ENCODE measurements at regions not wholly inside any gene's neighbourhood (a gene's known extent, or its start where the extent isn't known, plus 50 kb on each side); places are given as distances from the start of the nearest gene placed in this dataset.
A peak's percentile ranks its signal among the peaks of the same experiment; 100 is the strongest.

DNA sequence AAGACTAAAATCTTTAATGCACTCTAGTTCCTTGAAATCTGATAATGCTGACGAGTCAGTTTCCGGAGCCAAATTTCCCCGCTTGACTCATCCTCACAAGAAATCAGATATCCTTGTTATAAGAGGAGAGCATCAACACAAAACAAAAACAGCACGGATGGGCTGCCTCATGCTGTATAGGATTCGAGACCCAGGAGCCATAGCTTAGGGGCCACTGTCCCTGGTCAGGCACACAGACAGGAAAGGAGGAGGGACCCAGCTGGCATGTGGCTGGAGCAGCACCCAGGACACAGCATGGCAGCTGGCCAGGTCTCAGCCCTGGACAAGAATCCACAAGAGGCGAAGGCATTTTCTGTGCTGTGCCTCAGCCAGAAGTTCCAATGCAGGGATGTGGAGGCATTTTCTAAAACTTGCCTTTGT is 110.2 kb upstream of the SPATA13 start:
- ATAC-seq (peak in 1 of 4 donors; percentile 25), DNase-seq (peak in 1 of 5 donors; percentile 53)
- peaks cover 0 to 30% (median 17%) of the 10 kb centered on the region in 12 donors for H3K4me1 ChIP-seq
- no peak overlapping the region for H3K27ac ChIP-seq
- H3K9me3 ChIP-seq, result peaks cover 0 to 11% (median 3%) of the 10 kb centered on the region in 12 donors
- TF ChIP-seq, protein P1, sequence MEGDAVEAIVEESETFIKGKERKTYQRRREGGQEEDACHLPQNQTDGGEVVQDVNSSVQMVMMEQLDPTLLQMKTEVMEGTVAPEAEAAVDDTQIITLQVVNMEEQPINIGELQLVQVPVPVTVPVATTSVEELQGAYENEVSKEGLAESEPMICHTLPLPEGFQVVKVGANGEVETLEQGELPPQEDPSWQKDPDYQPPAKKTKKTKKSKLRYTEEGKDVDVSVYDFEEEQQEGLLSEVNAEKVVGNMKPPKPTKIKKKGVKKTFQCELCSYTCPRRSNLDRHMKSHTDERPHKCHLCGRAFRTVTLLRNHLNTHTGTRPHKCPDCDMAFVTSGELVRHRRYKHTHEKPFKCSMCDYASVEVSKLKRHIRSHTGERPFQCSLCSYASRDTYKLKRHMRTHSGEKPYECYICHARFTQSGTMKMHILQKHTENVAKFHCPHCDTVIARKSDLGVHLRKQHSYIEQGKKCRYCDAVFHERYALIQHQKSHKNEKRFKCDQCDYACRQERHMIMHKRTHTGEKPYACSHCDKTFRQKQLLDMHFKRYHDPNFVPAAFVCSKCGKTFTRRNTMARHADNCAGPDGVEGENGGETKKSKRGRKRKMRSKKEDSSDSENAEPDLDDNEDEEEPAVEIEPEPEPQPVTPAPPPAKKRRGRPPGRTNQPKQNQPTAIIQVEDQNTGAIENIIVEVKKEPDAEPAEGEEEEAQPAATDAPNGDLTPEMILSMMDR (IDR thresholded peaks at IDR 0.05), result no peak
- no peak for TF ChIP-seq POLR2A (IDR thresholded peaks at IDR 0.05)
- H3K27me3 ChIP-seq, result no peaks in the 10 kb centered on the region
- intact Hi-C loops (cut with DNase I), result loop anchor here in 3 of 10 donors (5.0 to 10.0 kb wide), 3 partner anchors 114 to 172 kb away; partner anchors contain the start of gene SPATA13 (in 2 of the 3)
- no peaks in the 10 kb centered on the region for H3K36me3 ChIP-seq
- 70 to 77% (median 75%) methylated on average over 6 of the region's 6 CpGs for WGBS, 4 donors
- H3K4me3 ChIP-seq, result no peak overlapping the region

DNA sequence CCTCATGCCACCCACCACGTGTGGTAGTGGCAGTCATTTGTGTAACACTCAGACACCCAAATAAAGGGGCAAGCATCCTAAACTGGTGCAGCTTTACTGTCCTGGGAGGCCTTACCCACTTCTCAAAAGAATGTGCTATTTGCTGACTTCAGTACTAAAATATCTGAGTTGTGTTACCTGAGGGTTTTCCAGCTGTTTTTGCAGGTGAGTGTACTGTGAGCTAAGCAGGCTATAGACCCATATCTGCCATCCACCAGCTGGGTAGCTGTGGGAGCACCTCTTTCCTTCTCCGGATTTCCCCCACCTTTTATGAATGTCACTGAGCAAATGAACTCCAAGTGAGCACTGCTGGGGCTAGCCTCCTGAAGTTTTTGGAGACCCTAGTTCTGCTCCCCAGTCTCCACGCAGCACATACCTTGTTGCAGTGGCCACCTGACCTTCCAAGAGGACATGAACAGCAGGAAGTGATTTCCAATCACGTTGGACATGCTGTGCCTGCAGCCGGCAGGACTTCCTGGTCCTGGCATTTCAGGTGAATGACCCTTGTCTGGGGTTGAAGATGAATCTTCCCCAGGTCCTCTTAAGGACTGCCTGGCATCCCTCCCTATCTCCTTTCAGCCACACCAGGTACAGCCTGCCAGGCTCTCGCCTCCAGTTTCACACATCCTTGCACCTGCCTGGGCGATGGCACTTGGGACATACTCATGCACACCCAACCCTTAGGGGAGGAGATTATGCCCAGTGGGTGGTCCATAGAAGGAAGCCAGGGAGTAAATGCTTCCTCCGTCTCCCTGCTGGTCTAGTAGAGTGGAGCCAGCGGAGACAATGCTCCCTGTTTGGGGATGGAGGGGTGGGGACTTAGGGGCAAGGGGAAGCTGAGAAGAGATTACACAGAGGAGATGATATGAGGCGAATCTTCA is 109.5 kb upstream of the SPATA13 start:
- Histone ChIP-seq H3K36me3 (no peaks in the 10 kb centered on the region), H3K9me3 (peaks cover 0 to 11% (median 3%) of the 10 kb centered on the region in 12 donors), H3K4me1 (peaks cover 0 to 30% (median 17%) of the 10 kb centered on the region in 12 donors), H3K4me3 (no peak overlapping the region), H3K27me3 (no peaks in the 10 kb centered on the region), H3K27ac (peak overlapping the region in 2 of 12 donors; percentile 32 to 44)
- DNase-seq, result no peak
- no peak for TF ChIP-seq POLR2A (IDR thresholded peaks at IDR 0.05)
- TF ChIP-seq, protein P1 (IDR thresholded peaks at IDR 0.05), result no peak
- intact Hi-C loops (cut with DNase I), result loop anchor here in 3 of 10 donors (5.0 to 10.0 kb wide), 3 partner anchors 114 to 171 kb away; partner anchors contain the start of gene SPATA13 (in 2 of the 3)
- ATAC-seq, result no peak
- 73 to 81% (median 76%) methylated on average over 10 of the region's 10 CpGs for WGBS, 4 donors

DNA sequence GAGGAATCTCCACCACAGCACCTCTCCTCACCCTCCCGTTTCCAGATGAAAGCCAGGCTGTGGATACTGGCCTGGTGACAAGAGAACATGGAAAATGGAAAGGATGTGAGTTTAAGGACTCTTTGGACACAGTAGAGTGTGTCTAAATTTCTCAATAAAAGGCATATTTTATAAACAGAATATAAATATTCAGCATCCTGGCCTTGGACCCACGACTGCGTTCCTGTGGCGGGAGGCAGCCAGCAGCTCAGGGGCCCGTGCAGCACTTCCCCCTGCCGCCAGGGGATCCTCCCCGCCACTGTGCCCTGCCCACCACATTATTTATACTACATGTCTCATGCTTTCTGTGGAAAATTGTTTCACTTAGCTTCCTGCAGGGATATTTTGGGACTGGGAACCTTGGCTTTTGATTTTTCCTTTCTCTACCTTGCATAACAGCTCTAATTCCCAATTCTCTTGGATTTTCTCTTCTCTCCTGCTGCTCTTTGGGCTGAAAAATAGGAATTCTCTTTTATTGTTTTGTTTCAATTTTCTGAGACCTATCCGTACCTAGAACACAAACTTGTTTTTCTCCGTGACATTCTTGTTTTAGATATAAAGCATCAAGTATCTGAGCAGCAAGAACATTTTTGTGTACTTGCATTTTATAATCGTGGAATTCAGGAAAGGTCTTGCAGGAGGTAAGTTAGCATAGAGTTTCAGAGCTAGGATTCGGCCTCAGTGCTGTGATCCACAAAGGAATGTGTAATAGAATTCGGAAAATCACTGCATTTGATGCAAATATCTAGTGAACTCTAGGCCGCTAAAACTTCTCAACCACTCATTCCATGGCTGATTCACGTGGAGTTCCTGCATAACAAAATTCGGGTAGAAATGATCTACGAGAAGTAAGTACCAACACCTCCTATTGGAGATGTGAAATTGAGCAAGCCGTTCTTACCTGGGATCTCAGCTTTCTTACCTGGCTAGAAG is 107.7 kb upstream of the SPATA13 start:
- no peak for TF ChIP-seq POLR2A (IDR thresholded peaks at IDR 0.05)
- TF ChIP-seq, protein P1 (IDR thresholded peaks at IDR 0.05), result peak in 2 of 12 donors; percentile 9 to 11
- no peaks in the 10 kb centered on the region for H3K27me3 ChIP-seq
- intact Hi-C loops (cut with DNase I), result loop anchor here in 7 of 10 donors (1.0 to 10.0 kb wide), 5 partner anchors 112 to 169 kb away; partner anchors contain the start of gene SPATA13 (in 2 of the 7)
- 40 to 46% (median 42%) methylated on average over 11 to 17 of the region's 17 CpGs for WGBS, 4 donors
- H3K27ac ChIP-seq, result peak overlapping the region; percentile 26 to 78 (median 62)
- no peaks in the 10 kb centered on the region for H3K9me3 ChIP-seq
- ATAC-seq, result peak in 3 of 4 donors; percentile 32 to 67 (median 38)
- no peaks in the 10 kb centered on the region for H3K36me3 ChIP-seq
- no peak for DNase-seq
- H3K4me1 ChIP-seq, result peaks cover 0 to 35% (median 17%) of the 10 kb centered on the region in 12 donors
- H3K4me3 ChIP-seq, result peak overlapping the region in 5 of 12 donors; percentile 3 to 32 (median 24)

Measured in heart left ventricle (tissue), 16 donors.